GM23338 (cell line): ENCODE measurements at regions not wholly inside any gene's neighbourhood (a gene's known extent, or its start where the extent isn't known, plus 50 kb on each side); places are given as distances from the start of the nearest gene placed in this dataset.

Experiments
- ATAC-seq: fragments of 200-7000 bp; cut with Tn5 transposase; 3 replicates; pipeline ENCODE4 v1.9.1; 2020
- DNase-seq: peaks from one replicate; pipeline ENCODE4 v3.0.0-alpha.2; 2015; ENCODE audit warnings: low spot score
- H2AFZ ChIP-seq: fragments of 200-600 bp; sonication (generic); 2 replicates; pipeline ENCODE4 v1.8.0; 2016; ENCODE audit warnings: antibody characterized with exemption, mild to moderate bottlenecking, moderate library complexity
- H3F3A ChIP-seq: fragments of 200-600 bp; sonication (generic); replicated peaks from 2 replicates; pipeline ENCODE4 v1.8.0; 2017; ENCODE audit warnings: antibody characterized with exemption, mixed run types, low read depth
- H3K27ac ChIP-seq: fragments of 200-600 bp; sonication (generic); 2 replicates; pipeline ENCODE4 v1.6.1; 2016; ENCODE audit warnings: low read depth
- H3K27me3 ChIP-seq: fragments of 200-600 bp; sonication (generic); 2 replicates; pipeline ENCODE4 v1.8.0; 2016; ENCODE audit warnings: mild to moderate bottlenecking, mixed run types, moderate library complexity; ENCODE audit not compliant: insufficient read depth
- H3K36me3 ChIP-seq: fragments of 200-600 bp; sonication (generic); 2 replicates; pipeline ENCODE4 v1.8.0; 2016; ENCODE audit warnings: mild to moderate bottlenecking; ENCODE audit not compliant: insufficient read depth
- H3K4me1 ChIP-seq: fragments of 200-600 bp; sonication (generic); 2 replicates; pipeline ENCODE4 v1.8.0; 2016; ENCODE audit warnings: mild to moderate bottlenecking, moderate library complexity; ENCODE audit not compliant: insufficient read depth
- H3K4me2 ChIP-seq: fragments of 200-600 bp; sonication (generic); 2 replicates; pipeline ENCODE4 v1.7.1; 2017; ENCODE audit warnings: mixed run types
- H3K4me3 ChIP-seq: fragments of 200-600 bp; sonication (generic); 2 replicates; pipeline ENCODE4 v1.6.1; 2016; ENCODE audit warnings: mixed run types
- H3K79me2 ChIP-seq: fragments of 200-600 bp; sonication (generic); replicated peaks from 2 replicates; pipeline ENCODE4 v1.8.0; 2017; ENCODE audit warnings: mild to moderate bottlenecking; ENCODE audit not compliant: insufficient read depth
- H3K9me2 ChIP-seq: fragments of 200-600 bp; sonication (generic); 2 replicates; pipeline ENCODE4 v1.8.0; 2017; ENCODE audit not compliant: insufficient read depth
- H4K20me1 ChIP-seq: fragments of 200-600 bp; sonication (generic); replicated peaks from 2 replicates; pipeline ENCODE4 v1.8.0; 2017; ENCODE audit warnings: mild to moderate bottlenecking; ENCODE audit not compliant: insufficient read depth
- H3K27ac Mint-ChIP-seq: 2 replicates; pipeline ENCODE4 v1.8.0; 2020; ENCODE audit warnings: inconsistent platforms, mild to moderate bottlenecking, moderate library complexity, mixed read lengths
- H3K27me3 Mint-ChIP-seq: 3 replicates; pipeline ENCODE4 v1.8.0; 2022; ENCODE audit warnings: low read depth, mild to moderate bottlenecking, moderate library complexity, mixed read lengths, inconsistent platforms; ENCODE audit not compliant: insufficient read depth, poor library complexity
- H3K36me3 Mint-ChIP-seq: 3 replicates; pipeline ENCODE4 v1.8.0; 2021; ENCODE audit warnings: low read depth, mild to moderate bottlenecking, inconsistent platforms, moderate library complexity, mixed read lengths
- H3K4me1 Mint-ChIP-seq: 3 replicates; pipeline ENCODE4 v1.8.0; 2020; ENCODE audit warnings: mild to moderate bottlenecking, inconsistent platforms, mixed read lengths
- H3K4me3 Mint-ChIP-seq: 3 replicates; pipeline ENCODE4 v1.8.0; 2021; ENCODE audit warnings: moderate library complexity, mild to moderate bottlenecking, inconsistent platforms, mixed read lengths
- H3K9me3 Mint-ChIP-seq: 3 replicates; pipeline ENCODE4 v1.8.0; 2020; ENCODE audit warnings: moderate library complexity, mild to moderate bottlenecking, inconsistent platforms, mixed read lengths
- CREB1 ChIP-seq: fragments of 250-450 bp; sonication (Bioruptor Pico); IDR thresholded peaks from 2 replicates; pipeline ENCODE4 v1.5.0; 2020; ENCODE audit warnings: low read depth, mild to moderate bottlenecking, moderate library complexity
- CTCF ChIP-seq, 2 experiments: fragments of 200-600 bp in 1 of 2; sonication (generic) in 1 of 2; conservative IDR thresholded peaks; 2 replicates each; pipeline versions ENCODE4 v1.5.1 to v1.6.1; 2016 to 2017; ENCODE audit warnings: antibody characterized with exemption in 2 of 2, low read depth in 2 of 2, mild to moderate bottlenecking in 2 of 2, moderate library complexity in 1 of 2
- ETS1 ChIP-seq: IDR thresholded peaks from 2 replicates; pipeline ENCODE4 v1.6.1; 2016; ENCODE audit warnings: antibody characterized with exemption
- EZH2 ChIP-seq: fragments of 200-600 bp; sonication (generic); IDR thresholded peaks from one replicate; pipeline ENCODE4 v1.8.0; 2017; ENCODE audit warnings: antibody characterized with exemption, mild to moderate bottlenecking, low read depth; ENCODE audit not compliant: unreplicated experiment
- EZH2phosphoT487 ChIP-seq: fragments of 200-600 bp; sonication (generic); IDR thresholded peaks from one replicate; pipeline ENCODE4 v1.8.1; 2018; ENCODE audit warnings: antibody characterized with exemption; ENCODE audit not compliant: unreplicated experiment
- JUNB ChIP-seq: IDR thresholded peaks from one replicate; pipeline ENCODE4 v1.6.1; 2016; ENCODE audit warnings: antibody characterized with exemption; ENCODE audit not compliant: unreplicated experiment
- POLR2AphosphoS5 ChIP-seq: IDR thresholded peaks from 2 replicates; pipeline ENCODE4 v1.6.1; 2016; ENCODE audit warnings: antibody characterized with exemption, low read depth
- REST ChIP-seq: IDR thresholded peaks from one replicate; pipeline ENCODE4 v1.6.1; 2018; ENCODE audit warnings: antibody characterized with exemption; ENCODE audit not compliant: unreplicated experiment
- STAT1 ChIP-seq: IDR thresholded peaks from one replicate; pipeline ENCODE4 v1.6.1; 2016; ENCODE audit warnings: antibody characterized with exemption; ENCODE audit not compliant: unreplicated experiment
- ZNF114 ChIP-seq: fragments of 250-450 bp; sonication (Bioruptor Pico); IDR thresholded peaks from 2 replicates; pipeline ENCODE4 v1.5.0; 2020; ENCODE audit warnings: mild to moderate bottlenecking, moderate library complexity
- ZNF331 ChIP-seq: fragments of 250-450 bp; sonication (Bioruptor Pico); IDR thresholded peaks from 2 replicates; pipeline ENCODE4 v1.5.0; 2020; ENCODE audit warnings: low read depth, mild to moderate bottlenecking, moderate library complexity

- Histone ChIP-seq H3K27ac (no peak overlapping the region), H3K9me2 (no peaks in the 10 kb centered on the region), H3K36me3 (no peaks in the 10 kb centered on the region), H3K79me2 (no peaks in the 10 kb centered on the region), H3K4me1 (no peaks in the 10 kb centered on the region), H2AFZ (no peak overlapping the region), H3K4me2 (no peak overlapping the region), H3K4me3 (no peak overlapping the region), H3K27me3 (no peaks in the 10 kb centered on the region), H3F3A (no peaks in the 10 kb centered on the region), H4K20me1 (no peaks in the 10 kb centered on the region)
- DNase-seq (no peak), ATAC-seq (no peak)
- Mint-ChIP-seq H3K4me3 (no peak overlapping the region), H3K36me3 (no peaks in the 10 kb centered on the region), H3K4me1 (peaks cover under 1% of the 10 kb centered on the region; the same call in 1 of the 3 replicates), H3K27ac (no peak overlapping the region), H3K27me3 (peaks cover 3% of the 10 kb centered on the region), H3K9me3 (peaks cover 5% of the 10 kb centered on the region; the same call in 1 of the 3 replicates)
- TF ChIP-seq REST (no peak), CTCF (conservative IDR thresholded peaks at IDR 0.05; ENCODE audit: low read depth in 2 of 2) (no peak), STAT1 (no peak), ZNF331 (CRISPR knock-in tag) (no peak), ZNF114 (CRISPR knock-in tag) (no peak), EZH2 (no peak), CREB1 (CRISPR knock-in tag) (no peak), EZH2phosphoT487 (no peak), POLR2AphosphoS5 (no peak), ETS1 (no peak), JUNB (no peak)
These were observed 87.6 kb downstream of the CFAP44 start for GRCh38 chr3:113353678-113354077.
